GM18508 (cell line): ENCODE measurements at regions not wholly inside any gene's neighbourhood (a gene's known extent, or its start where the extent isn't known, plus 50 kb on each side); places are given as distances from the start of the nearest gene placed in this dataset.

Source experiments
- ATAC-seq: cut with Tn5 transposase; IDR thresholded peaks from one replicate; pipeline ENCODE4 v1.9.1; 2021; ENCODE audit warnings: moderate number of reproducible peaks; ENCODE audit not compliant: insufficient read depth, unreplicated experiment

GRCh38 chr2:117692001-117692763 lies 122.3 kb upstream of the DDX18 start:
- no peak for ATAC-seq

GRCh38 chr2:117693154-117693553 lies 121.3 kb upstream of the DDX18 start:
- ATAC-seq, result no peak

- ATAC-seq, result no peak
Observed at GRCh38 chr2:117693651-117694050, 120.8 kb upstream of the DDX18 start.

GRCh38 chr2:117698287-117698686 lies 116.2 kb upstream of the DDX18 start:
- ATAC-seq, result no peak

- ATAC-seq, result no peak
Observed at GRCh38 chr2:117698819-117699218, 115.7 kb upstream of the DDX18 start.

- no peak for ATAC-seq
Observed at GRCh38 chr2:117700471-117700870, 114.0 kb upstream of the DDX18 start.

GRCh38 chr2:117701365-117701764 lies 113.1 kb upstream of the DDX18 start:
- no peak for ATAC-seq

GRCh38 chr2:117702098-117702497 lies 112.4 kb upstream of the DDX18 start:
- no peak for ATAC-seq

- no peak for ATAC-seq
Observed at GRCh38 chr2:117703858-117704257, 110.6 kb upstream of the DDX18 start.

GRCh38 chr2:117704818-117705217 lies 109.7 kb upstream of the DDX18 start:
- ATAC-seq, result no peak

GRCh38 chr2:117707874-117708273 lies 106.6 kb upstream of the DDX18 start:
- no peak for ATAC-seq

GRCh38 chr2:117712684-117713083 lies 101.8 kb upstream of the DDX18 start:
- no peak for ATAC-seq

GRCh38 chr2:117714110-117714509 lies 100.4 kb upstream of the DDX18 start:
- no peak for ATAC-seq

- ATAC-seq, result no peak
Observed at GRCh38 chr2:117714745-117715417, 99.6 kb upstream of the DDX18 start.

GRCh38 chr2:117716505-117716904 lies 98.0 kb upstream of the DDX18 start:
- ATAC-seq, result no peak

GRCh38 chr2:117717072-117717471 lies 97.4 kb upstream of the DDX18 start:
- ATAC-seq, result no peak

- no peak for ATAC-seq
Observed at GRCh38 chr2:117718048-117718447, 96.4 kb upstream of the DDX18 start.

GRCh38 chr2:117720765-117721164 lies 93.7 kb upstream of the DDX18 start:
- ATAC-seq, result no peak

GRCh38 chr2:117723483-117723882 lies 91.0 kb upstream of the DDX18 start:
- no peak for ATAC-seq

GRCh38 chr2:117723888-117724434 lies 90.5 kb upstream of the DDX18 start:
- no peak for ATAC-seq

GRCh38 chr2:117726747-117727146 lies 87.7 kb upstream of the DDX18 start:
- no peak for ATAC-seq

- no peak for ATAC-seq
Observed at GRCh38 chr2:117737846-117738245, 76.6 kb upstream of the DDX18 start.
